ENCODE measurements at regions not wholly inside any gene's neighbourhood (a gene's known extent, or its start where the extent isn't known, plus 50 kb on each side); places are given as distances from the start of the nearest gene placed in this dataset.
"Not testable (repeated sequence)": the region's sequence is repeated elsewhere in the genome, so short reads cannot be mapped to it uniquely, and the experiment has no call there.

DNA sequence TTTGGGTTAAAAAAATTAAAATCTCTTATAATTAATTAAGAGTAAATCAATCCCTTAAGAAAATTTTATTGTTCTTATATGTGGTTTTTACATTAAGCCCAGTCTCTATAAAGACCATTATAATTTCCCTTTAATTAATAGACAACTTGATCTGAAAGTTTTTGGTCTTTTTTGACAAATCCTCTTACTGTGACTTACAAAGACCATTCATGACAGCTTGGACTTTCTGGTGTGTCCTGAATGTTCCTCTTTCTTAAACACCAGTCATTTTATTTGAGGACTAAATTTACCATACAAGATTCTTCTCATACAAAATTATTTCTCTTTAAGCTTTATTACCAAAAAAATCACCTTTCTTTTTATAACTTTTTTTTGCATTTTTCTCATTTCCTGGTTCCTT lies 368.3 kb downstream of the ADGRD1 start:
- no peak for DNase-seq

DNA sequence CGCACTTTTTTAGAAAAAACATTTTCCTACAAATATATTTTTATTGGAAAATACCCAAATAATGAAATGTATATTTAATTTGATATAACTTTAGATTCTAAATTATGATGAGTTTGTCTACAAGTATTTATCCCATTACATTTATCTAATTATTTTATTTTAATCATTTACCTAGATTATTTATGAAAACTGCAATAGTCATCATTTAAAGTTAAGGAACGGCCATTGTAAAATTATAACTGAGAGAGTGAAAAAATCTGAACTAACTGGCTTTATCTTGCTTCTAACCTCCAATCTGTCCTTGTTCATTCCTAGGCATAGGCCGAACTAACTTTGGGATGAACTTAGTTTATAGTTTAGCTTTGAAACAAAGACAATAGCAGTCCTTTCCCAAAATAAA lies 368.8 kb downstream of the ADGRD1 start:
- DNase-seq: not testable (repeated sequence)

DNA sequence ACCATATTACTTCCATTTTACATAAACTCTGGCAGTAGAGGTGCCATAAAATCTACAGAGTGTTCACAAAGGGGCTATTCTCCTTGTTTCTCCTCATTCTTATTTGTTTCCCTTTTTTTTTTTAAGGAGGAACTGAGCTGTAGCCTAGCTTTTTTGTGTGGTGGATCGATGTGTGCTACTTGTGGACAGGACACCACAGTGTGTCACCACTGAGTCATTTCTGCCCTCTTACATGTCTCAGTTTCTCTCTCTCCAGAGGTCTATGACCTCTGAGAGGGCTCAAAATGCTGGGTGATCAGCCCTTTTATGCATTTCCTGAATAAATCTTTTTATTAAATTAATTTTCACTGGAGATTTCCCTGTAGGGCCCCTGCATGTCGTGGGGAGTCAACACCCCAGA lies 370.2 kb downstream of the ADGRD1 start:
- DNase-seq: no peak

DNA sequence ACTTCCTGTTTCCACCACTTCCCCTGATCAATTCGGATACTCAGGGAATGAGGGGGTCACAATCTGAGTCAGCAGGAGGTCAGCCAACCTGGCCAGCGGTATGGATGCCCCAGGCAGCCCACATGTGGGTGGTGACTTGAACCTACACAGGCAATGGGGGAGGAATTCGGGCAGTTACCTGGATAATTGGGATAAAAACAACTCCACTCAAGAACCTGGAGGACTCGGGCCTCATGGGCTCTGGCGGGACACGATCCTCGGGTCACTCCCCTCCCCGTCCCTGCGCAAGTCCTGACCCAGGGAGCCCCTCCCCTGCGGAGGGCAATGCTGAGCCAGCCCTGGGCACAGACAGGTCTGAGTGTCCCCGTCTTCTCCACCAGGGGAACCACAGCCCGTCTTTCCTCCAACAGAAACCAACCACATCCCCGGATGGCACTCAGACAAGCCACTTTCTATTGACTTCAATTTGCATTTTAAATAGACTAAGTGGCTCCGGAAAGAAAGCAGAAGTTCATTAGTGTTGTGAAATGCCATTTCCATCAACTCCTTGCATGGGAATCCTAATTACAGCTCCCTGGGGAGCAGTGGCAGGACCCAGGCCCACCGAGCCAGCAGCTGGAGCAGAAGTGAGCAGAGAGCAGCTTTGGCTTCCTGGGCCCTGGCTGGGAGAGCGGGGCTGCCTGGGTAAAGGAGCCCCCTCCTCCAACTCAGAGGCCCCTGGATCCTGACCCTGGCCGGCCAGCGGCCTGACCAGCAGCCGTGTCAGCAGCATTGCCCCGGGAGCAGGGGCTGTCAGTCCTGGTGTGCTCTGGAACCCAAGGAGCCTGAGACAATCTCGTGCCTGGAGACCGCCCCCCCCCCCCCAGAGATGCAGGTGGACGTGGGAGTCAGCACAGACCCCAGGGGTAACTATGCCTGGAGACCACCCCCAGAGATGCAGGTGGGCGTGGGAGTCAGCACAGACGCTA lies 374.1 kb downstream of the ADGRD1 start:
- no peak for DNase-seq

DNA sequence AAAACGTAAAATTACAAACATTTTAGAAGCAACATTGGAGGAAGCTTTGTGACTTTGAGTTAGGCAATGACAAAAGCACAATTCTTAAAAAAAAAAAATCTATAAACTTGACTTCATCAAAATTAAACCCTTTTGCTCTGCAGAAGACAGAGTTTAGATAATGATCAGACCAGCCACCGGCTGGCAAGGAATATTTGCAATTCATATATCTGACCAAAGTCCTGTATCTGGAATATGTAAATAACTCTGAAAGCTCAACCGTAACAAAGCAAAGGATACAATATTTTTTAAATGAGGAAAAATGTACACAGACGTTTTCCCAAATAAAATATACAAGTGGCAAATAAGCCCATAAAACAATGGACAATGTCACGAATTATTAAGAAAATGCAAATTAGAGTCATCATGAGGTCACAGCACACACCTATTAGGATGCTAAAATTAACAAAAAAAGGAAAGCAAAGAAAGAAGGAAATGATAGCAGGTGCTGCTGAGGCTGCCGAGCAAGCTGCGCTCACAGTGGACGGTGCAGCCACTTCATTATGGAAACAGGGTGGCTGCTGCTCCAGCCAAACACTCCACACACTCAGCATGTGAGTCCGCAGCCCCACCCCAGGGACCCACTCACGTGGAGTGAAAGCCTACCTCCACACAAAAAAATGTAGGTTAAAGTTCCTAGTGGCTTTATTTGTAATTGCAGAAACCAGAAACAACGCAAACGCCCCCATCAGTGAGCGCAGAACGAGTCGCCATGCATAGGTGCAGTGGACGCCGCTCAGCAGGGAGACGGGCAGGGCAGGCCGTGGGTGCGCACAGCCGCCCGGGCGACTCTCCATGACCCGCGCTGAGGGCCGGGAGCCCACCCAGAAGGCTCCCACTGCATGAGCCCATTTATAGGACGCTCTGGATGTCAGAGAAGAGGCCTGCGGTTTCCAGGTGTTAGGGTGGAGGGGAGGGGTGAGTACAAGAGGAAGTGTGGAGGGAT lies 375.4 kb downstream of the ADGRD1 start:
- DNase-seq: not testable (repeated sequence)

DNA sequence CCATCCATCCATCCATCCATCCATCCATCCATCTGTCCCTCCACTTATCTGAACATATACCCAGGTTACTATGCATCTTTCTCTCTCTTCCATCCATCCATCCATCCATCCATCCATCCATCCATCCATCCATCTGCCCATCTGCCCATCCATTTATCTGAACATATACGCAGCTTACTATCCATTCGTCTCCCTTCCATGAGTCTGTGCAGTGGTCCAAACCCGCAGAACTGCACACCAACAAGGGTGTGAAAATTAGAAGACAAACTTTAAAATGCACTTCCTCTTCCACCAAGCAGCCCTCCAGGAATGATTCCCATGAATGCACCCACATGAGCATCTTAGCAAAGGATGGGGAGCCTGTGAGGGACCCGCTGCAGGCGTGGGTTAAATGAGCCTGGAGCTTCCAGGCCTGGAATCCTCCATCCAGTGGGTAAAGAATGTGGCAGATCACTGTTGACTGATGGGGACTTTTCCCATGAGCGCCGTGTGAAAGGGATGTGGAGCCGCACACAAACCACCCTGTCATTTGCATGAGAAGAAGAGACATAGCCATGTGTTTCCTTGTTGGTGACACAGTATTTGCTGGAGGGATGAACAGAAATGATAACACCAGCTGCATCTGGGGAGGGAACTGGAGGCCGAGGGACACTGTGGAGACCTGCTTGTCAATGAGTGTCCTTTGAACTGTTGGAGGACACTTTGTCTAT lies 376.6 kb downstream of the ADGRD1 start:
- DNase-seq: no peak

DNA sequence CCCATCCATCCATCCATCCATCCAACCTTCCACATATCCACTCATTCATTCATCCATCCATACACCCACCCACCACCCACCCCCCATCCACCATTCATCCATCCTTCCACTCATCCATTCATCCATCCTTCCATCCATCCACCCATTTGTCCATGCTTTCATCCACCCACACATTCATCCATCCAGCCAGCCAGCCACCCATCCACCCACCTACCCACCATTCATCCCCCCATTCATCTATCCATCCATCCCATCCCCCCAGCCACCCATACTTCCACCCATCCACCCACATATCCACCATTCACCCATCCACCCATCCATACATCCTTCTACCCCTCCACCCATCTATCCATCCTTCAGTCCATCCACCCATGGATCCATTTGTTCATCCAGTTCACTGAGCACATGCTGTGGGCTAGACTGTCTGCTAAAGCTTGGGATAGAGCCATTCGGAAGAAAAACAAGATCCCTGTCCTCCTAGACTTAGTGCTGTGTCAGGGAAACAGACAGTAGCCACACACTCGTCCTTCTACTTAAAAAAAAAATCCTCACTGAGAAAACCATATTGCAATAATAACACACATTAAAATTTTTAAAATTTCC lies 377.5 kb downstream of the ADGRD1 start:
- no peak for DNase-seq

DNA sequence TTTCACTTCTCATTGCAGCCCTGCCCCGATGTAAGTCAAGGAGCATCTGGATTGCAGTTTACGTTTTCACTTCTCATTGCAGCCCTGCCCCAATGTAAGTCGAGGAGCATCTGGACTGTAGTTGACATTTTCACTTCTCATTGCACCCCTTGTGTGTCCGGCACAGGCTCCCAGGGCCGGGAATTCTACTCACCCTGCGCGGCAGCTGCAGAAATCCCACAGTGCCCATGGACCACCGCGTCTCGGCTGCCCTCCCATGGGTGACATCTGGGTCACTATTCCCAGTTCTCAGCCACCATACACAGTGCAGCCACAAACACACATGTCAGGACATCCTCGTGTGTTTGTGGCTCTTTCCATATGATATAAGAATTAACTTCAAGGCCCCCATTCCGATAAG lies 378.5 kb downstream of the ADGRD1 start:
- DNase-seq: no peak

DNA sequence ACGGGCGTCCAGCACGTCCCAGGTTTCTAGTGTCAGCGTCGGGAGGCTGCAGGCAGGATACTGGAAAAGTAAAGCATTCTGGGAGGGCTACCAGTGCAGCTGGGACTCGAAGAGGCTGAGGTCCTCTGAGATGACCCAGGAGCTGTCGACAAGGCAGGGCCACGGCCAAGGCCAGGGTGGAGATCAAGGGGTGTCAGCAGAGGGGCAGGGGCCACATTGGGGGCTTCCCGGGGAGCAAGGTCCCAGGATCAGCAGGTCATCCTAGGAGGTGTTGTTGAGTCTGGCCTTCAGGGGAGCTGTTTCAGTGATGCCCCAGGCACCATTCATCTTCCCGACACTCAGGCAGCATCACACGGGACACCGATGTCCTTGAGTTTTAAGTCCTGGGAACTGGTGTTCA lies 377.8 kb upstream of the SFSWAP start:
- no peak for DNase-seq

DNA sequence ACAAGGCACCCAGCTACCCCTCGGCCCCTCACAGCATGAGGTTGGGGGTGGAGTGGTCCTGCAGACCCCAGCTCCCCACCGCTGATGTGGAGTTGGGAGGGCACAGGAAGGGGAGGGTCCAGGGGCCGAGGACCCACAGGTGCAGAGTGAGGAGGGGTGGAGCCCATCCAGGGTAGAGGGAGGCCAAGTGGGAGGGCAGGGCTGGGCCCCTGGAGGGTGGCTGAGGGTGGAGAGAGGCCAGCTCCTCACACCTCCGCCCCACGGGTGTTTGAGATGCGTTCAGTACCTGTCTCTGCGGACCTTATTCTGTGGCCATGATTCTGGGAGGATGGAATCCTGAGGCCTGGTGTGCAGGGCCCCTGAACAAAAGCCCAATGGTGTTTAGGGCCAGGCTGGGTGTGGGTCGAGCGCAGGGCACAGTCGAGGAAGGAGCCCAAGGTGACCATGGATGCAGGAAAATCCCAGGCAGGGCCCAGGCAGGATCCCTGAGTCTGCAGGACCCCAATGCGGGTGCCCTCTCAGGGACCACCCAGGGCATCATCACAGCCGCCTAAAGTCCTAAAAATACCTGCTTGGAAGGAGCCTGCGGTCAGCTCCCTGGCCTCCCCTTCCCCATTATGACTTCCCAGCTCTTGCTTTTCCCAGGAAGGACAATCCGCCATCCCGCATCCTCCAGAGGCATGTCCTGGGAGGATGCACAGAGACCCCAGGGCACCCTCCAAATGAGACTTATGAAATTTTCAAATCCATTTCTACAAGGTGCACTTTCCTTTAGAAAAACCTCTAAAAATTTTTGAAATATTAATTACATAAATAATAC lies 377.1 kb upstream of the SFSWAP start:
- no peak for DNase-seq

DNA sequence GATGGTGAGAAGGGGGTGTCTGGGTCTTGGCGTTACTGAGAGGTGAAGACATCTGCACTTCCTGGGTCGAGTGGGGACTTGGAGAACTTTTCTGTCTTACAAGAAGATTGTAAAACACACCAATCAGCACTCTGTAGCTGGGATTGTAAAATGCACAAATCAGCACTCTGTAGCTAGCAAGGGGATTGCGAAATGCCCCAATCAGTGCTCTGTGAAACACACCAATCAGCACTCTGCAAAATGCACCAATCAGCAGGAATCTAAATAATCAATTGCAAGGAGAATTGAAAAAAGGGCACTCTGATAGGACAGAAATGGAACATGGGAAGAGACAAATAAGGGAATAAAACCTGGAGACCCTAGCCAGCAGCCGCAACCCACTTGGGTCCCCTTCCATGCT lies 376.1 kb upstream of the SFSWAP start:
- DNase-seq: no peak

DNA sequence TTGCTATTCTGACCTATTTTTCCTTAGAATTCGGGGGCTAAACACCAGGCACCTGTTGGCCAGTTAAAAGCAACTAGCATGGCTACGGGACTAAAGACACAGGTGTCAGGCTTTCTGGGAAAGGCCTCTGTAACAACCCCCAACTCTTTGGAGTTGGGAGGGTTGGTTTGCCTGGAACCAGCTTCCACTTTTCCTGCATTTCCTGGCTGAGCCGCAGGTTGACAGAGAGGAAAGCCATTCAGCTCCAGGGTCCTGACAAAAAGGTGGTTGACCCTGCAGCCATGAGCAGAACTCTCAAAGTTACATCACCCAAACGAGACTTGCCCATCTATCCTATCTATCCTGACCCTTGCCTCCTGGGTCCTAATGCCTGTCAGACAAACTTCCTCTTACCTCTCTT lies 375.4 kb upstream of the SFSWAP start:
- DNase-seq: no peak

DNA sequence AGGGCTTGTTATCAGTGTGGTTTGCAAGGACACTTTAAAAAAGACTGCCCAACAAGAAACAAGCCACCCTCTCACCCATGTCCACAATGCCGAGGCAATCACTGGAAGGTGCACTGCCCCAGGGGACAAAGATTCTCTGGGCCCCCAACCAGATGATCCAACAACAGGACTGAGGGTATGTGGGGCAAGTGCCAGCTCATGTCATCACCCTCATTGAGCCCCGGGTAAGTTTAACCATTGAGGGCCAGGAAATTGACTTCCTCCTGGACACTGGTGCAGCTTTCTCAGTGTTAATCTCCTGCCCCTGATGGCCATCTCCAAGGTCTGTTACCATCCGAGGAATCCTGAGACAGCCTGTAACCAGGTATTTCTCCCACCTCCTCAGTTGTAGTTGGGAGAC lies 373.0 kb upstream of the SFSWAP start:
- DNase-seq: not testable (repeated sequence)

DNA sequence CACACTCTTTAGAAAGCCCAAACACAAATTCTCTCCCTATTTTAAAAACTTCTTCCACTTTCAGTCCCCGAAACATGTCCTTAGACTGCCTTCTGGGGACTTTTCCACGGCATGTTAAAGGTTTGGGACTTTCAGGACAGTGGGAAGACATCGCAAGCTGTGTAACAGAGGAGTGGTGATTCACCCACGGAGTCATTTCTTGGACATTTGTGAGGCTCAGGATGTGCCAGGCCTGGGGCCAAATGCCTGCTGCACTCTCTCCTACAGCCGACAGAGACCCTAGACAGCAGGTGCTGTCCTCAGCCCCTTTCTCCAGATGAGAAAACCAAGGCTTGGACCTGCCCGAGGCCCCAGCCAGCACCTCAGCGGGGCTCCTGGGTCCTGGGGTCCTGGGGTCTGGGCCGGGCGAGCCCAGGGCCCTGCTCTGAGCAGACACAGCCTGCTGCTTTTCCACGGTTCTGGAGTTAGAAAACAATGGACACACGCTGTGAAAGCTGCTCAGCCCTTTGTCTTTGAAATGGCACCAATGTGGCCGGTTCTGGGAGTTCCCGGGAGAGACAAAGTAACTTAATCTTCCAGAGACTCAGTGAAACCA lies 370.2 kb upstream of the SFSWAP start:
- no peak for DNase-seq

DNA sequence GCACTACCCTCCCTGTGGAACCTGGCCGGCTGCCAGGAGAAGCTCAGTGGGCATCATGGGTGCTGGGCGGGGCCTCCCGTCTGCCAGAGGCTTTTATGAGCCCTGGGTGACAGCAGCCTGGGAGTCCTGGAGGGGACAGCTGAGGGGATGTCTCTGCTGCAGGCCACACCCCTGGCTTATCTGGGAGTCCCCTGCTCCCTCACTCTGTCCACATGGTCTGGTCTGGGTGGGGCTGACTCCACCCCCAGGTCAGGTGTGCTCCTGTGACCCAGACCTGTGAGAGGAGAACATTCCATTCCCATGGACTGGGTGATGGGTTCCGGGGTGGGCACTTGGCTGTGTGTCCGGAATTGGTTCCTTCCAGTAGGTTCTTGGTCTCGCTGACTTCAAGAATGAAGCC lies 369.3 kb upstream of the SFSWAP start:
- DNase-seq: not testable (repeated sequence)

DNA sequence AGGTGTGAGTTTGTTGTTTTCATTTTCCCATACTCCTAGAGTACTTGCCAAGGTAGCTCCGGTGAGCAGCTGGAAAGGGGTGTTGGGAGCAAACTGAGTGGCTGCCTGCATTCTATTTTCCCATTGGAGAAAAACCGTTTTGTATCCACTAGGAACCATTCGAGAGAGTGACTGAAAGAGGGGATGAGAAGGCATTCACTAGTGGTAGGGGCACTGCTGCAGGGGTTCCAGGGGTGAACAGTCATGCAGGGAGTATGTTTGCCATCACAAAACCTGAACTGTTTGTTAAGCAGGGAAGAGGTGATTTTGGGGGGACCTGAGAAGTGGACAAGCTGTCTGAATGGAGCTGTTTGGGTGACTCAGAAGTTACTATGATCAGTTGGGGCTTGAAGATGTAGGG lies 367.5 kb upstream of the SFSWAP start:
- not testable (repeated sequence) for DNase-seq

DNA sequence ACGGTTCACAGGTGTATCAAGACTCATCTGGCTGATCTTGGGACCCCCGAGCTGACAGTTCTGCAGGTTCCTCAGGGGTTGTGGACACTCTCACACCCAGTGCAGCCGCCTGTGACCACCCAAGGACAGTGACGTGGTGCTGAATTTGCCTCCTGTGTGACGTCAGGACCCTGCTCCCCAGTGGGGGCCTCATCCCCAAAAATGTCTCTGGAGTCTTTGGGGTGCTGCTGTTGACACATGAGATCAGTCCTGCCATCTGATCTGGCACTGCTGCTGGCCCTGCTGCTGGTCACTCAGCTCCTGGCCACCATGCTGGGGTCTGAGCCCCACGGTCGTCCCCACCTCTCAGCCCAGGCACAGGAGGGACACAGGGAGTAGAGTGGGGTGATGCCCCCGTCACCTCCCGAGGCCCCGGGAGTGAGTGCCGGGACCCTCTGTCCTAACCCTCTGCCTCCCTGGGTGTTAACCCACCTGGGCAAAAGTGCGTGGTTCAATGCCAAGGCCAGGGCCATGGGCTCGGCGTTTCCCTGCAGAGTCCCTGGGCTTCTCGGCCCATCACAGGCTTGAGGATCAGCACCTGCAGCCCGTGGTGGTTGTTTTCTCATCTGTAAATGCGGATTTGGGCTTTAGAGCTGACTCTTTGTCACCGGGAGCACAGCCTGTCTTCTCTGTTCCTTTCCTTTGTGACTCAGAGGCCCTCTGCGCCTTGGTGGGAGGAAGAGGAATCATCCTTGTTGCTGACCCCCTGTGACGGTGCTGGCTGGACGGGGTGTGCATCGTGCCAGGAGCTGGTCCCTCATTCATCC lies 366.0 kb upstream of the SFSWAP start:
- not testable (repeated sequence) for DNase-seq

DNA sequence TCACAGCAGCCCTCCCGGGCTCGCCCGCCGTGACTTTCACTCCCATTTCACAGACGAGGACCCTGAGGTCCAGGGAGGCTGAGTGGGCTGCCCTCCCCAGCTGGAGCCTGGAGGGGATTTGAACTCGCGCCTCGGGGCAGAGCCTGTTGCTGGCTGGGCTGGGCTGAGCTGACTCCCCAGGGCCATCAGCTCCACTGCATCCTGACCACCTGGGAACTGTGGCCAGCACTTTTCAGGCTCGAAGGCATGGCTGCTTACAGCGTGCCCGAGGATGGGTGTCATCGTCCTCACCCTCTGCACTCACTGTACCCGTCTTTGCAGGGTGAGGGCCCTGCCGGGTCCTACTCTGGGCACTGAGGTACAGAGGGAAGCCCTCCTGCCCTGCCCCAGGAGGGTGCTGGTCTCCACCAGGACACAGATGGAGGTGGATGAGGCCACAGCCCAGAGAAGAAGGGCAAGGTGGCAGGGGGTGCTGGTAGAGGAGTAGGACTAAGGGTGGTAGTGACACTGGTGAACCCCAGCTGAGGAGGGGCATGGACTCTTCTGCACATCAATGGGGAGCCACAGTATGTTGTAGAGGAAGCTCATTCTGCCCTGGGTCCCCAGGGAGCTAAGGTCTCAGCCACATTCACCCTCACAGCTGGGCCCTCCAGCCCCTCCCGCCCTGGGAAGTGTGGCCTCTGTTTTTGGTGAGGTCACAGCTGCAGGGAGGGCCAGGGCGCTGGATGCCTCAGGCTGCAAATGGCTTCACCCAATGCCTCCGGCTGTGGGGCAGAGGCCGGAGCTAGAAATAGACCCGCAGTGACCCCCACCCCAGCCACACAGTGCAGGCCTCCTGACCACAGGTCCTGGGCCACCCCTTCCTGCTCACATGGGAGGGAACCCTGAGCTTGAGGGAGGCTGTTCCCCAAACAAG lies 365.1 kb upstream of the SFSWAP start:
- no peak for DNase-seq

Measured in eye (tissue), 1 donor.